ENCODE measurements at regions not wholly inside any gene's neighbourhood (a gene's known extent, or its start where the extent isn't known, plus 50 kb on each side); places are given as distances from the start of the nearest gene placed in this dataset.

DNA sequence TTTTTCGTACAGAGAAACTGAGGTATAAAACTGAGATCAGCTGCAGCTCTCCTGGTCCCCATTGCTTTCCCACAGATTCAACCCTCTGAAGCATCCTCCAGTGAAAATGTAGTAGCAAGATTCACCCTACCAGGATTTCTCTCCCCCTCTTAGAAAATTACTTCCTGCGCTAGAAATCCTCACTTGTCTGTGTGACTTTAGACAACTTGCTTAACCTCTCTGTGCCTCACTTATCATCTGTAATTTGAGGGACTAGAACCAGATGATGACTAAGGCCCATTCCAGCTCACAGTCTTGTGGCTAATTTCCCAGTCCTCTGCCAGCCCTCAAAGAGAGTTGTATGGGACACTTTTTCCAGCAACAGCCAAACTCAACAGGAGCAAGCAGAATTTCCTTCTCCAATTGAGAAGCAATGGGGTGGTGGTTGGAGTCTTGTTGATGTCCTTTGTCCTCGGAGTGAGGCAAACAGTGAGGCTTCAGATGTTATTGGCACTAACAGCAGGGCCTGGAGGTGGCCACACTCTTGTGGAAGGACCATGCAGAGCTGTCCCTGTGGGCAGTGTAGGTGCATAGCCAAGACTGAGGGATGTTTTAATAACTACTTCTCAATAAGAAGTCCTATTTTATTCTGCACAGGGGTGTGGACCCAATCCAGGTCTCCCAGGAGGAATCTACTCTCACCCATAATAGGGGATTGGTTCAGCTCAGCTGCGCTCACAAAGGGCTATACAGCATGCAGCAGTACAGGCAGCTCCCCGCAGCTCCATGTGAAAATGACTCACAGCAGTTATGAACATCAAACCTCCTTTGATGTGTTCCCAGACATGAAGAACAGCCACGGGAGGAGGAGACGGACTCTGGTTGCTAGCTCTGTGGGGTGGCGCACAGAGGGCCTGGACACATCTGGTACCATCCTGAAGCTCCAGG is 200.1 kb downstream of the DAD1 start:
- Histone ChIP-seq H3K4me1 (no peaks in the 10 kb centered on the region), H3K4me3 (no peak overlapping the region), H3K27me3 (no peaks in the 10 kb centered on the region), H3K36me3 (no peaks in the 10 kb centered on the region), H3K9me3 (no peaks in the 10 kb centered on the region), H3K27ac (no peak overlapping the region)
- intact Hi-C loops (cut with DNase I; ENCODE audit: low total_unique reads), result no loop called here
- DNase-seq (ENCODE audit: low spot score in 2 of 2), result no peak
- TF ChIP-seq POLR2AphosphoS5 (IDR thresholded peaks at IDR 0.05), result no peak
- TF ChIP-seq POLR2A (IDR thresholded peaks at IDR 0.05), result no peak
- no peak for TF ChIP-seq CTCF (IDR thresholded peaks at IDR 0.05)

- H3K27ac ChIP-seq, result no peak overlapping the region
- H3K4me1 ChIP-seq, result no peaks in the 10 kb centered on the region
- H3K27me3 ChIP-seq, result no peaks in the 10 kb centered on the region
- intact Hi-C loops (cut with DNase I; ENCODE audit: low total_unique reads), result no loop called here
- no peaks in the 10 kb centered on the region for H3K36me3 ChIP-seq
- H3K9me3 ChIP-seq, result no peaks in the 10 kb centered on the region
- peak overlapping the region in 1 of 3 donors; percentile 20 for H3K4me3 ChIP-seq
- DNase-seq (ENCODE audit: low spot score in 2 of 2), result no peak
- no peak for TF ChIP-seq CTCF (IDR thresholded peaks at IDR 0.05)
- no peak for TF ChIP-seq POLR2AphosphoS5 (IDR thresholded peaks at IDR 0.05)
- no peak for TF ChIP-seq POLR2A (IDR thresholded peaks at IDR 0.05)
Observed at GRCh38 chr14:22387776-22388241, 201.2 kb downstream of the DAD1 start.

DNA sequence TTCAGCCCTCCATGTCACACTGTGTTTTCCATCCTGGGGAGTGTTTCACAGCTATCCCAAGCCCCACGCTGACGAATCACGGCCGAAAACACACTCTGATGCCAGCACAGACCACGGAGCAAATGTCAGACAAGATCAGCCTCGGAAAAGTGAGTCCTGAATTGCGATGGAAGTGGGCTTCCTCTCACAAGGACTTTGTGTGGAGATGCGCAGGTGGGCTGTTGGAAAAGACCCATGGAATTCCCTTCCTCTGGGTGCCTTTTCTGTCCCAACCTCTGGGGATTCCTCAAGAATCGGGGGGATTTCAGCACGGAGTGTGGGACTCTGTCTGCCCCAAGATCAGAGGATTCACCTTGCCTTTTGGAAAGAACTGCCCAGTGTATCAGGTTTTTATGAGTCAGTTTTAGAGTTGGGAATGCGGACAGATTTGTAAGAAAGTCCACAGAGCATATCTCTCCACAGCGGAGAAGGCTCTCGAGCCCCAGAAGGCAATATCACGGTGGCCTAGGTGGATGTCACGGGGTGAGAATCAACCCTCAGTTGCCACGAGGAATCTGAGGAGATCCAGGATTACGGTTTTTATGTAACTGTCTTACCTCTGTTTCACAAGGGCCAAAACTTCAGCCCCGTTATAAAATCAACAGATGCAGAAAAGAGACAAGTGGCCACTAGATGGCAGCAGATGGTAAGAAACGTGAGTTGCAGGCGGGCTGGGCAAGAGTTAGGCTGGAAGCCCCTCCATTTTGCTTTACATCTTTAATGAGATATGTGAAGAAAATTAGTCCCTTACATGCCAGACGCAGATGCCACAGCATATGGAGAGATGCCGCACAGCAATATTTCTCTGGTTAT is 201.9 kb downstream of the DAD1 start:
- H3K9me3 ChIP-seq, result no peaks in the 10 kb centered on the region
- TF ChIP-seq POLR2A (IDR thresholded peaks at IDR 0.05), result no peak
- no peak for TF ChIP-seq POLR2AphosphoS5 (IDR thresholded peaks at IDR 0.05)
- TF ChIP-seq CTCF (IDR thresholded peaks at IDR 0.05), result peak; percentile 32 to 81 (median 80)
- intact Hi-C loops (cut with DNase I; ENCODE audit: low total_unique reads), result no loop called here
- no peaks in the 10 kb centered on the region for H3K4me1 ChIP-seq
- no peak overlapping the region for H3K27ac ChIP-seq
- no peaks in the 10 kb centered on the region for H3K27me3 ChIP-seq
- peak in 1 of 2 donors; percentile 45 for DNase-seq (ENCODE audit: low spot score in 2 of 2)
- H3K36me3 ChIP-seq, result no peaks in the 10 kb centered on the region
- peak overlapping the region in 1 of 3 donors; percentile 20 for H3K4me3 ChIP-seq

DNA sequence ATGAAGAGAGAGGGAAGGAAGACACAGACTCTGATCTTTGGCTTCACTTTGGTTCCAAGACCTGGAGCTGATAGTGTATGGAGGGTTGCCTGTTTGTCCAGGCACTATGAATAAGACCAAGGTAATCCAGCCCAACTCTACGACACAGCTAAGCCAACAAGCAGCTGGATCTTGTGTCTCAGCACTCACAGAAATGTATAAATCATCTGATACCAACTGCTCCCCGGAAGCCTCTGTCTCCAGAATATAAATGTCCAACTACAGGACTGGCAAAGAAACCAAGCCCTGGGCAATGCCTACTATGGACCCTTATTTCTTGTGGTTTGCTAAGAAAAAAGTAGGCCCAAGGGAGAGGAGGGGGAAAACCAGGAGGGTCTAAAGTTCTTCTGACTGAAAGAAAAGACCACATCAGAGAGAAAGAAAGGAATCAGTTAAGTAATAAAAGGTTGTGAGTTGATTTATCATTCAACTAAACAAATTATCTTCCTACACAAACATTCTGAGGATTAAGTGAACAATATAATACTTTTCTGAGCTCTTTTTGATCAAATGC is 204.0 kb downstream of the DAD1 start:
- H3K27ac ChIP-seq, result no peak overlapping the region
- no peaks in the 10 kb centered on the region for H3K27me3 ChIP-seq
- no peaks in the 10 kb centered on the region for H3K36me3 ChIP-seq
- H3K4me1 ChIP-seq, result no peaks in the 10 kb centered on the region
- H3K4me3 ChIP-seq, result no peak overlapping the region
- TF ChIP-seq CTCF (IDR thresholded peaks at IDR 0.05) (no peak), POLR2A (IDR thresholded peaks at IDR 0.05) (no peak), POLR2AphosphoS5 (IDR thresholded peaks at IDR 0.05) (no peak)
- no peaks in the 10 kb centered on the region for H3K9me3 ChIP-seq
- no peak for DNase-seq (ENCODE audit: low spot score in 2 of 2)
- intact Hi-C loops (cut with DNase I; ENCODE audit: low total_unique reads), result no loop called here
